ENCODE measurements at regions not wholly inside any gene's neighbourhood (a gene's known extent, or its start where the extent isn't known, plus 50 kb on each side); places are given as distances from the start of the nearest gene placed in this dataset.
"Not testable (repeated sequence)": the region's sequence is repeated elsewhere in the genome, so short reads cannot be mapped to it uniquely, and the experiment has no call there.

GRCh38 chr3:105140899-105141367 is 225.8 kb upstream of the ALCAM start:
- no peak overlapping the region for H3K4me3 ChIP-seq
- H3K27ac ChIP-seq: no peak overlapping the region
- H3K4me1 ChIP-seq: no peaks in the 10 kb centered on the region
- no peak for TF ChIP-seq EP300 (IDR thresholded peaks at IDR 0.05)
- no peak for TF ChIP-seq CTCF (IDR thresholded peaks at IDR 0.05)
- no peak for TF ChIP-seq POLR2A (IDR thresholded peaks at IDR 0.05)
- TF ChIP-seq POLR2AphosphoS5 (IDR thresholded peaks at IDR 0.05): no peak
- WGBS, 2 donors: 56 to 59% methylated on average over 2 of the region's 2 CpGs
- intact Hi-C loops (cut with DNase I): no loop called here
- no peaks in the 10 kb centered on the region for H3K9me3 ChIP-seq
- H3K27me3 ChIP-seq: no peaks in the 10 kb centered on the region
- no peaks in the 10 kb centered on the region for H3K36me3 ChIP-seq
- no peak for DNase-seq

DNA sequence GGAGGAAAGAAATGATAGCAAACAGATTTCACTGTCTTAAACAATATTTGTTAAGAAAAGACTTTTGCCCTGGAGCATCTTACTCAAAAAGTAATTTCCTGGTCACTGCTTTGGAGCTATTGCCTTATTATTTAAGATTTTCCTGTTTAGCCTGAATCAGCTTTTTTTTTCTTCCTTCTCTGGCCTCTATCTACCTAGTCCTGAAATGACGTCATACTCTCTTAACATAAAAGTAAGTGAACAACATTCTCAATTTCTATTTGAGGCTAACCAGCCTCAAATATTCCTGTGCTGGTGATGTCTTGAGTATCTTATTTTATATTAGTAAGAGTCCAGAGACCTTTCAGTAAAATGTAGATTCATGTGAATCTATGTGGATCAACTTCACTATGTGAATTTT is 221.9 kb upstream of the ALCAM start:
- no peak for DNase-seq
- no peak for TF ChIP-seq CTCF (IDR thresholded peaks at IDR 0.05)
- no peak for TF ChIP-seq POLR2AphosphoS5 (IDR thresholded peaks at IDR 0.05)
- TF ChIP-seq EP300 (IDR thresholded peaks at IDR 0.05): no peak
- no peak for TF ChIP-seq POLR2A (IDR thresholded peaks at IDR 0.05)
- Histone ChIP-seq H3K27me3 (no peaks in the 10 kb centered on the region), H3K27ac (no peak overlapping the region), H3K4me3 (no peak overlapping the region), H3K9me3 (no peaks in the 10 kb centered on the region), H3K36me3 (no peaks in the 10 kb centered on the region), H3K4me1 (no peaks in the 10 kb centered on the region)
- intact Hi-C loops (cut with DNase I): no loop called here
- WGBS, 2 donors: 65 to 77% methylated on average over 1 of the region's 1 CpG

DNA sequence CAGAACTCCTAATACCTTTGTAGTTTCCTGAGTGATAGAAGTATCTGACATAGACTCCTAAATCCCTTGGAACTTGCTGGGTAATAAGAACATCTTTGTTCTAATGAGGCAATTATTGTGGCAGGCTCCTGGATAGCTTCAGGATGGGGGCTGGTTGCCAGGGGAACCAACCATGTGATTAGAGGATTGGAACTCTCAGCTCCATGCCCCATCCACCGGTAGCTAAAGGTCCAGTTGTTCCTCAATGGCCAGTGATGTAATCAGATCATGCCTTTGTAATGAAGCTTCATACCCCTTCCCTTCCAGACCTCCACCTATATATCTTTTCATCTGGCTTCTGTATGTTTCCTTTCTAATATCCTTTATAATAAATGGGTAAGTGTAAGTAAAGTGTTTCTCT is 221.2 kb upstream of the ALCAM start:
- Histone ChIP-seq H3K36me3 (no peaks in the 10 kb centered on the region), H3K4me1 (no peaks in the 10 kb centered on the region), H3K4me3 (no peak overlapping the region), H3K27me3 (no peaks in the 10 kb centered on the region), H3K27ac (no peak overlapping the region), H3K9me3 (no peaks in the 10 kb centered on the region)
- WGBS, 2 donors: 46 to 69% methylated on average over 1 of the region's 1 CpG
- TF ChIP-seq POLR2A (IDR thresholded peaks at IDR 0.05): no peak
- no peak for TF ChIP-seq CTCF (IDR thresholded peaks at IDR 0.05)
- no peak for TF ChIP-seq EP300 (IDR thresholded peaks at IDR 0.05)
- intact Hi-C loops (cut with DNase I): no loop called here
- no peak for DNase-seq

DNA sequence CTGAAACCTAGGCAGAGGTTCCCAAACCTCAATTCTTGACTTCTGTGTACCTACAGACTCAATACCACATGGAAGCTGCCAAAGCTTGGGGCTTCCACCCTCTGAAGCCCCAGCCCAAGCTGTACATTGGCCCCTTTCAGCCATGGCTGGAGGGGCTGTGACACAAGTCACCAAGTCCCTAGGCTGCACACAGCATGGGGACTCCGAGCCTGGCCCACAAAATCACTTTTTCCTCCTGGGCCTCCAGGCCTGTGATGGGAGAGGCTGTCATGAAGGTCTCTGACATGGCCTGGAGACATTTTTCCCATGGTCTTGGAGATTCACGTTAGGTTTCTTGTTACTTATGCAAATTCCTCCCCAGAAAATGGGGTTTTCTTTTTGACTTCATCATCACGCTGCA is 217.5 kb upstream of the ALCAM start:
- DNase-seq: not testable (repeated sequence)
- 77 to 82% methylated on average over 3 of the region's 3 CpGs for WGBS, 2 donors

GRCh38 chr3:105152987-105153386 is 213.7 kb upstream of the ALCAM start:
- H3K4me3 ChIP-seq: no peak overlapping the region
- intact Hi-C loops (cut with DNase I): no loop called here
- 68 to 90% methylated on average over 1 of the region's 1 CpG for WGBS, 2 donors
- H3K36me3 ChIP-seq: no peaks in the 10 kb centered on the region
- no peak for DNase-seq
- no peak overlapping the region for H3K27ac ChIP-seq
- H3K27me3 ChIP-seq: no peaks in the 10 kb centered on the region
- no peaks in the 10 kb centered on the region for H3K4me1 ChIP-seq
- TF ChIP-seq POLR2A (IDR thresholded peaks at IDR 0.05) (no peak), CTCF (IDR thresholded peaks at IDR 0.05) (no peak), POLR2AphosphoS5 (IDR thresholded peaks at IDR 0.05) (no peak), EP300 (IDR thresholded peaks at IDR 0.05) (no peak)
- H3K9me3 ChIP-seq: no peaks in the 10 kb centered on the region

More for the DNA sequence above, 217.5 kb upstream of the ALCAM start:
- H3K36me3 ChIP-seq; H3K4me3 ChIP-seq; H3K4me1 ChIP-seq; H3K9me3 ChIP-seq; H3K27me3 ChIP-seq; H3K27ac ChIP-seq; intact Hi-C loops (cut with DNase I): not testable (repeated sequence)

Data from sigmoid colon (tissue), 6 donors.